ENCODE measurements at regions not wholly inside any gene's neighbourhood (a gene's known extent, or its start where the extent isn't known, plus 50 kb on each side); places are given as distances from the start of the nearest gene placed in this dataset.

DNA sequence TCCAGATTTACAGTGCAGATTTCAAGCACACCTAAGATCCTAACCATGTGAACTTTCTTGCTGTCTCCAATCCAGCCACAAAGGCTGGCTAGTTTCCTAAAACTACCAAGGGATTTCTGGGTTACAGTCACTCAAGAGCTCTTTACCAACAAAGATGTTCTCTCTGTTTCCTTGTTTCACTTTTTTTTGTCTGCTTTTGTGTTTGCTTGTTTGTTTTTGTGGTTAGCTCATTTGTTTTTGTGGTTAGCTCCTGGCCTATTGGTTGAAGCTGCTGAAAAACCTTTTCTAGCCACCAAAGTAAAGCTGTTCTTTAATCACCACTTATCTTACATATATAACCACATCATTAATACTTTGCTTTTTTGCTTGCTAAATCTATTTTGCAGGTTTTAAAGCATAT is 642.5 kb upstream of the GALNTL6 start:
- no peak overlapping the region for H3K9ac ChIP-seq (replicated peaks; ENCODE audit: extremely low read depth, insufficient read depth, low read length)
- H3K4me2 ChIP-seq (ENCODE audit: insufficient read depth, low read length) = no peak overlapping the region
- intact Hi-C loops (cut with micrococcal nuclease) (no loop called here), dilution Hi-C loops (cut with MboI; ENCODE audit: extremely low pct_ligation_motif_present, low sequenced_read_pairs) (no loop called here)
- no peak overlapping the region for H3K27ac ChIP-seq (ENCODE audit: insufficient read depth, low read depth, low read length)
- H3K36me3 ChIP-seq (ENCODE audit: control insufficient read depth in 2 of 2, extremely low read depth in 1 of 2, insufficient read depth in 2 of 2, low read length in 2 of 2) = no peaks in the 10 kb centered on the region
- H3K4me3 ChIP-seq (replicated peaks in 1 of 3; ENCODE audit: insufficient read depth in 1 of 3, low read depth in 1 of 3, low read length in 3 of 3) = no peak overlapping the region
- no peaks in the 10 kb centered on the region for H4K20me1 ChIP-seq (replicated peaks; ENCODE audit: control insufficient read depth, extremely low read depth, insufficient read depth, low read length)
- no TSS peak for BruUV-seq (replicated peaks)
- H3K79me2 ChIP-seq (ENCODE audit: control insufficient read depth, insufficient read depth, low read length) = no peaks in the 10 kb centered on the region
- CTCF ChIA-PET = no interaction called here
- no peak for DNase-seq (ENCODE audit: low read depth, low spot score)
- H3K27me3 ChIP-seq (ENCODE audit: control insufficient read depth in 2 of 2, insufficient read depth in 2 of 2, low read length in 2 of 2) = no peaks in the 10 kb centered on the region
- TF ChIP-seq JUN (IDR thresholded peaks at IDR 0.05; ENCODE audit: borderline replicate concordance, insufficient read depth, insufficient read length, low read depth) (no peak), POLR2A (IDR thresholded peaks at IDR 0.05; ENCODE audit: low read depth, low read length) (no peak), GATA2 (IDR thresholded peaks at IDR 0.05; ENCODE audit: insufficient read depth, insufficient read length, low read depth, low read length) (no peak), FOS (IDR thresholded peaks at IDR 0.05; ENCODE audit: borderline replicate concordance, insufficient read depth, low read length) (no peak), MYC (IDR thresholded peaks at IDR 0.05; ENCODE audit: low read depth, low read length) (no peak), POLR2AphosphoS5 (IDR thresholded peaks at IDR 0.05; ENCODE audit: insufficient read depth, low read depth, low read length) (no peak), MAX (IDR thresholded peaks at IDR 0.05; ENCODE audit: insufficient read depth, insufficient read length) (no peak), EZH2 (IDR thresholded peaks at IDR 0.05; ENCODE audit: borderline replicate concordance, low read depth, low read length, severe bottlenecking) (no peak)
- TF ChIP-seq, protein P1, sequence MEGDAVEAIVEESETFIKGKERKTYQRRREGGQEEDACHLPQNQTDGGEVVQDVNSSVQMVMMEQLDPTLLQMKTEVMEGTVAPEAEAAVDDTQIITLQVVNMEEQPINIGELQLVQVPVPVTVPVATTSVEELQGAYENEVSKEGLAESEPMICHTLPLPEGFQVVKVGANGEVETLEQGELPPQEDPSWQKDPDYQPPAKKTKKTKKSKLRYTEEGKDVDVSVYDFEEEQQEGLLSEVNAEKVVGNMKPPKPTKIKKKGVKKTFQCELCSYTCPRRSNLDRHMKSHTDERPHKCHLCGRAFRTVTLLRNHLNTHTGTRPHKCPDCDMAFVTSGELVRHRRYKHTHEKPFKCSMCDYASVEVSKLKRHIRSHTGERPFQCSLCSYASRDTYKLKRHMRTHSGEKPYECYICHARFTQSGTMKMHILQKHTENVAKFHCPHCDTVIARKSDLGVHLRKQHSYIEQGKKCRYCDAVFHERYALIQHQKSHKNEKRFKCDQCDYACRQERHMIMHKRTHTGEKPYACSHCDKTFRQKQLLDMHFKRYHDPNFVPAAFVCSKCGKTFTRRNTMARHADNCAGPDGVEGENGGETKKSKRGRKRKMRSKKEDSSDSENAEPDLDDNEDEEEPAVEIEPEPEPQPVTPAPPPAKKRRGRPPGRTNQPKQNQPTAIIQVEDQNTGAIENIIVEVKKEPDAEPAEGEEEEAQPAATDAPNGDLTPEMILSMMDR (IDR thresholded peaks at IDR 0.05; ENCODE audit: extremely low read depth in 1 of 2, insufficient read depth in 1 of 2, low read depth in 1 of 2, low read length in 2 of 2) = no peak
- no peak for FAIRE-seq
- no peaks in the 10 kb centered on the region for H3K9me1 ChIP-seq (replicated peaks; ENCODE audit: control insufficient read depth, extremely low read depth, insufficient read depth, low read length)
- POLR2A ChIA-PET = no interaction called here
- H3K9me3 ChIP-seq (replicated peaks; ENCODE audit: control insufficient read depth, insufficient read depth, low read length) = peaks cover 5% of the 10 kb centered on the region
- H3K4me1 ChIP-seq (ENCODE audit: control insufficient read depth, extremely low read depth, insufficient read depth, low read length) = no peaks in the 10 kb centered on the region
- no peak overlapping the region for H2AFZ ChIP-seq (ENCODE audit: low read depth, low read length)
